HCT116 (cell line): ENCODE measurements at regions not wholly inside any gene's neighbourhood (a gene's known extent, or its start where the extent isn't known, plus 50 kb on each side); places are given as distances from the start of the nearest gene placed in this dataset.

Experiments used
- ATAC-seq: fragments of 200-7000 bp; cut with Tn5 transposase; 2 replicates; pipeline ENCODE4 v1.9.1; 2020; ENCODE audit warnings: mild to moderate bottlenecking, moderate library complexity
- BruUV-seq: library from RNA; stranded (reverse); fragments of 400-500 nt; replicated peaks from 2 replicates; lab custom pipeline; 2021; lab: Mats Ljungman, UMichigan
- CTCF ChIA-PET: fragments of 300-600 bp; sonication (Branson Sonifier 250); formaldehyde crosslinking; loops from one replicate; lab custom pipeline; 2021; ENCODE audit warnings: antibody characterized with exemption; lab: Charles Lee
- POLR2A ChIA-PET: fragments of 300-600, 350-600 bp; sonication (Branson Sonifier 250); formaldehyde crosslinking; loops from one replicate; lab custom pipeline; 2021; ENCODE audit warnings: antibody characterized with exemption; lab: Charles Lee
- RAD21 ChIA-PET, 2 experiments: fragments of 300-600 bp; sonication (Branson Sonifier 250); formaldehyde crosslinking; loops; one replicate each; lab custom pipeline; 2023; ENCODE audit warnings: low total read pairs in 2 of 2; ENCODE audit not compliant: uncharacterized antibody in 2 of 2, unreplicated experiment in 2 of 2, low non-redundant PET in 1 of 2; lab: Charles Lee
- DNase-seq: peaks from one replicate; pipeline ENCODE4 v3.0.0-alpha.2; 2010; ENCODE audit warnings: low read depth, low spot score
- H2AFZ ChIP-seq: fragments of 200-600 bp; shearing (Covaris generic), sonication (generic); 2 replicates; pipeline ENCODE4 v1.6.1; 2017; ENCODE audit warnings: low read depth, mixed run types, mixed read lengths, antibody characterized with exemption, low read length; ENCODE audit not compliant: poor library complexity, severe bottlenecking
- H3K27ac ChIP-seq: 2 replicates; pipeline ENCODE4 v1.5.1; 2012; ENCODE audit warnings: low read depth, low read length
- H3K27me3 ChIP-seq: fragments of 200-600 bp; sonication (generic); 2 replicates; pipeline ENCODE4 v1.6.1; 2016; ENCODE audit warnings: mixed run types, low read length, mixed read lengths; ENCODE audit not compliant: insufficient read depth
- H3K36me3 ChIP-seq, 2 experiments: fragments of 200-500 bp in 1 of 2; fragments of 200-600 bp in 1 of 2; sonication (Bioruptor generic) in 1 of 2; sonication (generic) in 1 of 2; 2 replicates each; pipeline versions ENCODE4 v1.5.1 to v1.6.1; 2014 to 2016; ENCODE audit warnings: low read length in 2 of 2, inconsistent platforms in 1 of 2, mixed read lengths in 1 of 2, mixed run types in 1 of 2; ENCODE audit not compliant: insufficient read depth in 2 of 2, control insufficient read depth in 1 of 2
- H3K4me1 ChIP-seq, 2 experiments: fragments of 200-600 bp in 1 of 2; sonication (generic) in 1 of 2; 2 replicates each; pipeline versions ENCODE4 v1.5.1 to v1.6.1; 2012 to 2017; ENCODE audit warnings: low read length in 2 of 2, inconsistent platforms in 1 of 2, mild to moderate bottlenecking in 1 of 2, mixed read lengths in 1 of 2, mixed run types in 1 of 2, moderate library complexity in 1 of 2; ENCODE audit not compliant: insufficient read depth in 2 of 2, control insufficient read depth in 1 of 2
- H3K4me2 ChIP-seq: fragments of 200-600 bp; sonication (generic); 2 replicates; pipeline ENCODE4 v1.6.1; 2017; ENCODE audit warnings: mixed run types, low read length, mixed read lengths
- H3K4me3 ChIP-seq, 2 experiments: fragments of 200-600 bp in 1 of 2; sonication (generic) in 1 of 2; replicated peaks in 1 of 2; 2 replicates each; pipeline ENCODE4 v1.5.1; 2011 to 2016; ENCODE audit warnings: low read length in 2 of 2, control low read depth in 1 of 2, low read depth in 1 of 2, mild to moderate bottlenecking in 1 of 2, mixed read lengths in 1 of 2, mixed run types in 1 of 2
- H3K79me2 ChIP-seq: fragments of 200-600 bp; sonication (generic); 2 replicates; pipeline ENCODE4 v1.6.1; 2017; ENCODE audit warnings: mild to moderate bottlenecking, mixed run types, low read length, moderate library complexity, mixed read lengths; ENCODE audit not compliant: insufficient read depth
- H3K9ac ChIP-seq: fragments of 200-600 bp; sonication (generic); 2 replicates; pipeline ENCODE4 v1.6.1; 2016; ENCODE audit warnings: low read length, mixed read lengths
- H3K9me2 ChIP-seq: fragments of 200-600 bp; sonication (generic), shearing (Covaris generic); 2 replicates; pipeline ENCODE4 v1.6.1; 2017; ENCODE audit warnings: mixed run types, mild to moderate bottlenecking, moderate library complexity; ENCODE audit not compliant: insufficient read depth
- H3K9me3 ChIP-seq, 2 experiments: fragments of 200-500 bp in 1 of 2; fragments of 200-600 bp in 1 of 2; sonication (Bioruptor generic) in 1 of 2; sonication (generic) in 1 of 2; 2 replicates each; pipeline ENCODE4 v1.6.1; 2014 to 2017; ENCODE audit warnings: low read length in 2 of 2, mixed read lengths in 2 of 2, inconsistent platforms in 1 of 2, low read depth in 1 of 2, mild to moderate bottlenecking in 1 of 2, mixed run types in 1 of 2, moderate library complexity in 1 of 2; ENCODE audit not compliant: control insufficient read depth in 1 of 2, insufficient read depth in 1 of 2
- H4K20me1 ChIP-seq: fragments of 200-600 bp; sonication (generic), shearing (Covaris generic); 2 replicates; pipeline ENCODE4 v1.6.1; 2017; ENCODE audit warnings: mixed run types, mild to moderate bottlenecking, moderate library complexity; ENCODE audit not compliant: insufficient read depth
- CBX3 ChIP-seq: IDR thresholded peaks from 2 replicates; pipeline ENCODE4 v1.6.1; 2012; ENCODE audit warnings: low read depth
- ELF1 ChIP-seq: IDR thresholded peaks from 2 replicates; pipeline ENCODE4 v1.6.1; 2012; ENCODE audit warnings: low read depth, borderline replicate concordance
- FOSL1 ChIP-seq: IDR thresholded peaks from 2 replicates; pipeline ENCODE4 v1.6.1; 2012; ENCODE audit warnings: low read depth
- JUND ChIP-seq: IDR thresholded peaks from 2 replicates; pipeline ENCODE4 v1.6.1; 2012
- RAD21 ChIP-seq: IDR thresholded peaks from 2 replicates; pipeline ENCODE4 v1.6.1; 2012; ENCODE audit warnings: low read depth, mild to moderate bottlenecking
- REST ChIP-seq: IDR thresholded peaks from 2 replicates; pipeline ENCODE4 v1.6.1; 2012; ENCODE audit warnings: low read depth
- SRF ChIP-seq: IDR thresholded peaks from 2 replicates; pipeline ENCODE4 v1.6.1; 2012; ENCODE audit warnings: low read depth
- TCF7L2 ChIP-seq: IDR thresholded peaks from 2 replicates; pipeline ENCODE4 v1.7.0; 2011; ENCODE audit warnings: borderline replicate concordance, inconsistent platforms; ENCODE audit not compliant: insufficient read depth, insufficient read length; ENCODE audit errors: extremely low read depth
- ZBTB33 ChIP-seq: IDR thresholded peaks from 2 replicates; pipeline ENCODE4 v1.6.1; 2011; ENCODE audit warnings: mild to moderate bottlenecking, low read length, moderate library complexity; ENCODE audit not compliant: insufficient replicate concordance; ENCODE audit errors: extremely low read depth
- intact Hi-C: fragments of 100-400 bp; cut with micrococcal nuclease; formaldehyde crosslinking; loops from 2 replicates; pipeline ENCODE4 v1.10.0; 2022

DNA sequence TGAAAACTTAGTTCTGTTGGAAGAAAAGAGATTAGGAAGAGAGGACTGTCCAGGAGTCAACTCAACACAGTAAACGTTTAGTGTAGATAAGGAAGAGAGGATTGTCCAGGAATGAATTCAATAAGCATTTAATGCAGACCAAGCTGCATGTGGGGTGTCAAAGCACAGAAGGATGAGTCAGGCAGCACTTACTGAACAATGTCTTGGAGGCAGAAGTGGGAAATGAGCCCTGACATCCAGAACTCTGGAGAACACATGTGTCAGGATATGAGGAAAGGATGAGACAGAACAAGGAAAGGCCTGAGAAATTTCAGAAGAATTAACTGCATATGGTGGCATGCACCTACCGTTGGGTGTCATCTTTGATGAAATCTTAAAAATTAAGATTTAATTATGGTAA is 429.2 kb upstream of the HTR2A start (continued):
- no peak for TF ChIP-seq REST

DNA sequence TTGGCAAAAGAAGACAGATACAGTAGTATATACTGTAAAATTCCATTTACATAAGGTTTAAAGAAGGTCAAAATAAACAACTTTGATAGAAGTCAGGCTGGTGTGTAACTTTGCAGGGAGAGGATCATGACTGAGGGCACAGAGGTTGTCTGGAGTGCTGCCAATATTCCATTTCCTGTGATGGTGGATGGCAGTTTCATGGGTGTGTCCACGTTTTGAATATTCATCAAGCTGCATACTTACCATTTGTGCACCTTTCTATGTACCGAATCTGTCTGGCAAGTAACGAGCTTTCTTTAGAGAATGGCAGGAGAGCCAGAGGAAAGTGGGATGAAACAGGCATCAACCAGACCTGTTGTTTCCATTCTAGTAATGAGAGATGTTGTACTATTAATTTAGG is 420.5 kb upstream of the HTR2A start:
- Histone ChIP-seq H3K9me2 (no peaks in the 10 kb centered on the region), H3K36me3 (no peaks in the 10 kb centered on the region), H3K27me3 (no peaks in the 10 kb centered on the region), H3K9ac (no peak overlapping the region), H3K4me2 (no peak overlapping the region), H3K4me3 (no peak overlapping the region), H3K79me2 (no peaks in the 10 kb centered on the region), H3K27ac (no peak overlapping the region), H3K4me1 (no peaks in the 10 kb centered on the region), H2AFZ (no peak overlapping the region), H3K9me3 (peaks cover 0 to 2% of the 10 kb centered on the region in 2 experiments; a peak in 1 of 4 replicates), H4K20me1 (no peaks in the 10 kb centered on the region)
- TF ChIP-seq ELF1 (no peak), JUND (no peak), CBX3 (no peak), RAD21 (no peak), TCF7L2 (no peak), FOSL1 (no peak), ZBTB33 (no peak), SRF (no peak)
- ATAC-seq = no peak
- BruUV-seq = no TSS peak
- POLR2A ChIA-PET = no interaction called here
- intact Hi-C loops = no loop called here
- RAD21 ChIA-PET = no interaction called here
- CTCF ChIA-PET = no interaction called here
- DNase-seq = no peak
